Spleen (tissue), 7 donors: ENCODE measurements at regions not wholly inside any gene's neighbourhood (a gene's known extent, or its start where the extent isn't known, plus 50 kb on each side); places are given as distances from the start of the nearest gene placed in this dataset.

ENCODE experiments used
- POLR2A ChIP-seq, 3 donors: fragments of 450-650 bp; IDR thresholded peaks; one replicate each; pipeline ENCODE4 v1.5.1; 2017; ENCODE audit warnings: antibody characterized with exemption in 3 of 3, mild to moderate bottlenecking in 1 of 3
- POLR2AphosphoS5 ChIP-seq, 3 donors: sonication (generic); formaldehyde crosslinking; IDR thresholded peaks; one replicate each; pipeline ENCODE4 v1.5.1; 2017; ENCODE audit warnings: antibody characterized with exemption in 3 of 3
- TF ChIP-seq, protein P1 (sequence below), 11 experiments: fragments of 200-600 bp in 7 of 11; fragments of 450-650 bp in 4 of 11; sonication (generic) in 4 of 11; IDR thresholded peaks in 8 of 11; conservative IDR thresholded peaks in 3 of 11; 1 replicate in 7 of 11; 2 replicates in 4 of 11; pipeline versions ENCODE4 v1.4.0 to v1.8.0; 2016 to 2021; ENCODE audit warnings: antibody characterized with exemption in 11 of 11, inconsistent platforms in 4 of 11, mild to moderate bottlenecking in 1 of 11
- donor health status: DM: no; HTN: no; CAD: no; lungs with moderate emphysema.
- donor health status: DM: no; HTN: no; CAD: no.
- donor health status: DM: no; HTN: no; CAD: no.

- no peak for TF ChIP-seq POLR2A (IDR thresholded peaks at IDR 0.05)
- TF ChIP-seq, protein P1, sequence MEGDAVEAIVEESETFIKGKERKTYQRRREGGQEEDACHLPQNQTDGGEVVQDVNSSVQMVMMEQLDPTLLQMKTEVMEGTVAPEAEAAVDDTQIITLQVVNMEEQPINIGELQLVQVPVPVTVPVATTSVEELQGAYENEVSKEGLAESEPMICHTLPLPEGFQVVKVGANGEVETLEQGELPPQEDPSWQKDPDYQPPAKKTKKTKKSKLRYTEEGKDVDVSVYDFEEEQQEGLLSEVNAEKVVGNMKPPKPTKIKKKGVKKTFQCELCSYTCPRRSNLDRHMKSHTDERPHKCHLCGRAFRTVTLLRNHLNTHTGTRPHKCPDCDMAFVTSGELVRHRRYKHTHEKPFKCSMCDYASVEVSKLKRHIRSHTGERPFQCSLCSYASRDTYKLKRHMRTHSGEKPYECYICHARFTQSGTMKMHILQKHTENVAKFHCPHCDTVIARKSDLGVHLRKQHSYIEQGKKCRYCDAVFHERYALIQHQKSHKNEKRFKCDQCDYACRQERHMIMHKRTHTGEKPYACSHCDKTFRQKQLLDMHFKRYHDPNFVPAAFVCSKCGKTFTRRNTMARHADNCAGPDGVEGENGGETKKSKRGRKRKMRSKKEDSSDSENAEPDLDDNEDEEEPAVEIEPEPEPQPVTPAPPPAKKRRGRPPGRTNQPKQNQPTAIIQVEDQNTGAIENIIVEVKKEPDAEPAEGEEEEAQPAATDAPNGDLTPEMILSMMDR (IDR thresholded peaks at IDR 0.05 in 8 of 11, conservative IDR thresholded peaks at IDR 0.05 in 3 of 11) = no peak
- no peak for TF ChIP-seq POLR2AphosphoS5 (IDR thresholded peaks at IDR 0.05)
Measured at GRCh38 chr7:108846471-108846870, 276.8 kb downstream of the DNAJB9 start.
